Endodermal cell (in vitro differentiated cells): ENCODE measurements at regions not wholly inside any gene's neighbourhood (a gene's known extent, or its start where the extent isn't known, plus 50 kb on each side); places are given as distances from the start of the nearest gene placed in this dataset.

Source experiments
- DNase-seq: peaks from one replicate; pipeline ENCODE4 v3.0.0-alpha.2; 2017
- H3K27ac ChIP-seq: 2 replicates; pipeline ENCODE4 v1.5.1; 2013; ENCODE audit warnings: mild to moderate bottlenecking, low read depth, low read length, moderate library complexity
- H3K27me3 ChIP-seq: 2 replicates; pipeline ENCODE4 v1.6.1; 2013; ENCODE audit warnings: mild to moderate bottlenecking, low read length, moderate library complexity; ENCODE audit not compliant: insufficient read depth, control insufficient read depth, poor library complexity, severe bottlenecking
- H3K36me3 ChIP-seq: 2 replicates; pipeline ENCODE4 v1.7.0; 2013; ENCODE audit warnings: mild to moderate bottlenecking, low read length, moderate library complexity; ENCODE audit not compliant: control insufficient read depth, insufficient read depth
- H3K4me1 ChIP-seq: one replicate; pipeline ENCODE4 v1.7.0; 2013; ENCODE audit warnings: low read length; ENCODE audit not compliant: control insufficient read depth, insufficient read depth
- H3K4me3 ChIP-seq: 2 replicates; pipeline ENCODE4 v1.5.1; 2013; ENCODE audit warnings: mild to moderate bottlenecking, low read length, moderate library complexity
- H3K9ac ChIP-seq: 2 replicates; pipeline ENCODE4 v1.6.1; 2013; ENCODE audit warnings: mild to moderate bottlenecking, low read length, moderate library complexity; ENCODE audit not compliant: poor library complexity, severe bottlenecking; ENCODE audit errors: extremely low read depth
- H3K9me3 ChIP-seq: 2 replicates; pipeline ENCODE4 v1.6.1; 2013; ENCODE audit warnings: mild to moderate bottlenecking, low read length, moderate library complexity; ENCODE audit not compliant: control insufficient read depth
- H3K27ac Mint-ChIP-seq: 2 replicates; pipeline ENCODE4 v1.8.0; 2020; ENCODE audit warnings: mixed read lengths
- H3K27me3 Mint-ChIP-seq: 2 replicates; pipeline ENCODE4 v1.8.0; 2021; ENCODE audit warnings: mild to moderate bottlenecking, mixed read lengths; ENCODE audit not compliant: insufficient read depth
- H3K36me3 Mint-ChIP-seq: 2 replicates; pipeline ENCODE4 v1.8.0; 2020; ENCODE audit warnings: low read depth, mixed read lengths
- H3K4me1 Mint-ChIP-seq: 2 replicates; pipeline ENCODE4 v1.8.0; 2020; ENCODE audit warnings: mixed read lengths
- H3K4me3 Mint-ChIP-seq: 2 replicates; pipeline ENCODE4 v1.8.0; 2020; ENCODE audit warnings: mild to moderate bottlenecking, moderate library complexity, mixed read lengths
- H3K9me3 Mint-ChIP-seq: 2 replicates; pipeline ENCODE4 v1.8.0; 2020; ENCODE audit warnings: mild to moderate bottlenecking, mixed read lengths
- CTCF ChIP-seq: fragments of 200-600 bp; sonication (generic); conservative IDR thresholded peaks from 2 replicates; pipeline ENCODE4 v1.5.0; 2021; ENCODE audit warnings: antibody characterized with exemption, mild to moderate bottlenecking
- WGBS, 2 experiments: methylation state at CpG; one replicate each; pipeline versions ENCODE4 v1.1.5 to v1.1.7; 2013; ENCODE audit warnings: missing lambda C conversion rate in 2 of 2, mixed read lengths in 1 of 2; ENCODE audit not compliant: insufficient coverage in 1 of 2, insufficient read length in 1 of 2; 5-methylcytosine and 5-hydroxymethylcytosine counted together

- no peaks in the 10 kb centered on the region for H3K4me1 Mint-ChIP-seq
Observed at GRCh38 chr18:68263481-68263880, 451.4 kb downstream of the TMX3 start.

GRCh38 chr18:68262690-68263294 is 452.1 kb downstream of the TMX3 start:
- 71% methylated on average over 2 of the region's 2 CpGs; no CpG with 5 or more reads in 1 of the 2 experiments for WGBS, 2 experiments
- no peak overlapping the region for H3K4me3 Mint-ChIP-seq

More at GRCh38 chr18:68263481-68263880, 451.4 kb downstream of the TMX3 start:
- no peak for TF ChIP-seq CTCF
- DNase-seq: no peak
- no peaks in the 10 kb centered on the region for H3K4me1 ChIP-seq
- no peaks in the 10 kb centered on the region for H3K9me3 ChIP-seq
- no peak overlapping the region for H3K4me3 Mint-ChIP-seq
- H3K4me3 ChIP-seq: no peak overlapping the region
- H3K27ac ChIP-seq: no peak overlapping the region
- no peaks in the 10 kb centered on the region for H3K27me3 Mint-ChIP-seq
- no peak overlapping the region for H3K27ac Mint-ChIP-seq
- 86 to 100% methylated on average over 3 to 5 of the region's 5 CpGs for WGBS, 2 experiments
- no peaks in the 10 kb centered on the region for H3K36me3 Mint-ChIP-seq
- no peak overlapping the region for H3K9ac ChIP-seq
- no peaks in the 10 kb centered on the region for H3K27me3 ChIP-seq
- no peaks in the 10 kb centered on the region for H3K36me3 ChIP-seq
- H3K9me3 Mint-ChIP-seq: no peaks in the 10 kb centered on the region

GRCh38 chr18:68256418-68257067 is 458.4 kb downstream of the TMX3 start:
- Mint-ChIP-seq H3K27me3 (no peaks in the 10 kb centered on the region), H3K27ac (no peak overlapping the region), H3K9me3 (no peaks in the 10 kb centered on the region), H3K4me1 (no peaks in the 10 kb centered on the region), H3K4me3 (no peak overlapping the region), H3K36me3 (no peaks in the 10 kb centered on the region)
- H3K4me1 ChIP-seq: no peaks in the 10 kb centered on the region
- no peaks in the 10 kb centered on the region for H3K9me3 ChIP-seq
- no peaks in the 10 kb centered on the region for H3K36me3 ChIP-seq
- H3K9ac ChIP-seq: no peak overlapping the region
- TF ChIP-seq CTCF: no peak
- no peaks in the 10 kb centered on the region for H3K27me3 ChIP-seq
- 100% methylated on average over 1 of the region's 3 CpGs; no CpG with 5 or more reads in 1 of the 2 experiments for WGBS, 2 experiments
- no peak overlapping the region for H3K27ac ChIP-seq
- DNase-seq: no peak
- no peak overlapping the region for H3K4me3 ChIP-seq

More at GRCh38 chr18:68262690-68263294, 452.1 kb downstream of the TMX3 start:
- no peaks in the 10 kb centered on the region for H3K4me1 ChIP-seq
- H3K27ac Mint-ChIP-seq: no peak overlapping the region
- no peak overlapping the region for H3K4me3 ChIP-seq
- no peaks in the 10 kb centered on the region for H3K27me3 Mint-ChIP-seq
- H3K9ac ChIP-seq: no peak overlapping the region
- no peak overlapping the region for H3K27ac ChIP-seq
- no peaks in the 10 kb centered on the region for H3K27me3 ChIP-seq
- H3K36me3 ChIP-seq: no peaks in the 10 kb centered on the region
- H3K9me3 ChIP-seq: no peaks in the 10 kb centered on the region
- no peak for DNase-seq
- H3K4me1 Mint-ChIP-seq: no peaks in the 10 kb centered on the region
- H3K9me3 Mint-ChIP-seq: no peaks in the 10 kb centered on the region
- no peak for TF ChIP-seq CTCF
- H3K36me3 Mint-ChIP-seq: no peaks in the 10 kb centered on the region
